ENCODE measurements at regions not wholly inside any gene's neighbourhood (a gene's known extent, or its start where the extent isn't known, plus 50 kb on each side); places are given as distances from the start of the nearest gene placed in this dataset.

GRCh38 chr16:65772134-65772732, 594.3 kb upstream of the CDH5 start:
- peaks cover 37% of the 10 kb centered on the region for H3K9me3 ChIP-seq (ENCODE audit: low read length)
- no peaks in the 10 kb centered on the region for H3K79me2 ChIP-seq (ENCODE audit: insufficient read depth, low read length)
- no peaks in the 10 kb centered on the region for H3K36me3 ChIP-seq (replicated peaks in 1 of 2; ENCODE audit: control insufficient read depth in 1 of 2, insufficient read depth in 2 of 2, low read length in 2 of 2)
- H2AFZ ChIP-seq (ENCODE audit: low read length), result no peak overlapping the region
- H3K9ac ChIP-seq (ENCODE audit: insufficient read depth, low read depth, low read length), result no peak overlapping the region
- no peaks in the 10 kb centered on the region for H3K27me3 ChIP-seq (ENCODE audit: control insufficient read depth in 1 of 2, insufficient read depth in 2 of 2, low read length in 2 of 2)
- in situ Hi-C loops (cut with HindIII; ENCODE audit: extremely low pct_ligation_motif_present, low pct_unique_long_range_greater_than_20kb) (no loop called here), intact Hi-C loops (cut with micrococcal nuclease; ENCODE audit: unreplicated experiment) (no loop called here)
- FAIRE-seq (no peak), ATAC-seq (no peak), DNase-seq (ENCODE audit: low spot score) (no peak)
- no peak overlapping the region for H3K27ac ChIP-seq (ENCODE audit: extremely low read length, insufficient read depth, low read length)
- H3K4me1 ChIP-seq (ENCODE audit: insufficient read depth, low read length), result 0 out of 2 replicates have a peak, but pooled peaks cover 6% of the 10 kb centered on the region
- no peaks in the 10 kb centered on the region for H4K20me1 ChIP-seq (ENCODE audit: insufficient read depth, low read length)
- 42% methylated on average over 5 of the region's 5 CpGs for WGBS (ENCODE audit: low lambda C conversion rate)
- H3K4me2 ChIP-seq (ENCODE audit: low read depth, low read length), result no peak overlapping the region
- no peak overlapping the region for H3K4me3 ChIP-seq (replicated peaks in 1 of 3; ENCODE audit: insufficient read depth in 1 of 3, low read depth in 2 of 3, low read length in 3 of 3)
- ChIA-PET CTCF (ENCODE audit: low intra/inter-chr PET ratio, low total read pairs) (no interaction called here), POLR2A (no interaction called here)
- no peak for TF ChIP-seq ARNTL (CRISPR knock-in tag; IDR thresholded peaks at IDR 0.05)
- TF ChIP-seq ZNF251 (CRISPR knock-in tag; IDR thresholded peaks at IDR 0.05), result no peak
- TF ChIP-seq ZSCAN22 (CRISPR knock-in tag; IDR thresholded peaks at IDR 0.05), result no peak
- TF ChIP-seq KDM4B (CRISPR knock-in tag; IDR thresholded peaks at IDR 0.05), result no peak
- no peak for TF ChIP-seq ZNF616 (CRISPR knock-in tag; IDR thresholded peaks at IDR 0.05; ENCODE audit: low read depth)
- no peak for TF ChIP-seq ZNF264 (CRISPR knock-in tag; IDR thresholded peaks at IDR 0.05)
- TF ChIP-seq TAF1 (CRISPR knock-in tag; IDR thresholded peaks at IDR 0.05), result no peak
- no peak for TF ChIP-seq ZNF17 (CRISPR knock-in tag; IDR thresholded peaks at IDR 0.05)
- TF ChIP-seq BHLHE40 (IDR thresholded peaks at IDR 0.05; ENCODE audit: low read length), result no peak
- TF ChIP-seq ZFP62 (CRISPR knock-in tag; IDR thresholded peaks at IDR 0.05), result no peak
- TF ChIP-seq RARG (CRISPR knock-in tag; IDR thresholded peaks at IDR 0.05; ENCODE audit: low read depth), result no peak
- TF ChIP-seq HOXA5 (CRISPR knock-in tag; IDR thresholded peaks at IDR 0.05), result no peak
- TF ChIP-seq ATF5 (CRISPR knock-in tag; IDR thresholded peaks at IDR 0.05; ENCODE audit: low read depth), result no peak
- no peak for TF ChIP-seq ZNF207 (IDR thresholded peaks at IDR 0.05; ENCODE audit: borderline replicate concordance)
- TF ChIP-seq ZNF549 (CRISPR knock-in tag; IDR thresholded peaks at IDR 0.05), result no peak
- no peak for TF ChIP-seq NPAS2 (CRISPR knock-in tag; IDR thresholded peaks at IDR 0.05; ENCODE audit: borderline replicate concordance)
- TF ChIP-seq IKZF1 (IDR thresholded peaks at IDR 0.05), result no peak
- no peak for TF ChIP-seq CBX2 (IDR thresholded peaks at IDR 0.05; ENCODE audit: low read depth, low read length)
- no peak for TF ChIP-seq CBX2 (CRISPR knock-in tag; IDR thresholded peaks at IDR 0.05; ENCODE audit: low read depth)
- no peak for TF ChIP-seq ZMYM3 (CRISPR knock-in tag; IDR thresholded peaks at IDR 0.05)
- no TSS peak for BruUV-seq (replicated peaks)
